ENCODE measurements at regions not wholly inside any gene's neighbourhood (a gene's known extent, or its start where the extent isn't known, plus 50 kb on each side); places are given as distances from the start of the nearest gene placed in this dataset.

DNA sequence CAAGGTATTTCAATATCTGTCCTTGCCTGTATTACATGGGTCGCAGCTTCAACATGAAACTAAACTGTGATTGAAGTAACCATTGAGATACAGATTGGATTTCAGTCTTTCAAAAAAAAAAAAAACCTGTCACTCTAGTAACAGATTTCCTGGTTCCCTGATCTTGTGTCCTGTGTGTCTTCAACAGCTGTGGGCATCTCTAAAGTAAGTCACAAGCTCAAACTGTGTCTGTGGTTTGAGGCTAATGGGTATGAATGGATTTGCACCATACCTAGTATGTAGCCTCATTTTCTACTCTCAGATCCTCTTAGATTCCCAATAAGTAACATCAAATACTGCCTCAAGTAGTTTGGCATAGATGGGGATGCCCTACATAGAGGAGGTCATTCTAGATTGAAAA is 300.1 kb downstream of the COG6 start:
- CTCF ChIA-PET: interaction anchor here (0.5 to 1.3 kb wide), 2 partner anchors 12 to 270 kb away, joined by 3 to 5 read pairs; no protein-coding TSS in a partner anchor
- TF ChIP-seq ZNF239 (tag by site-specific recombination; IDR thresholded peaks at IDR 0.05): no peak
- H3K4me1 ChIP-seq (ENCODE audit: control insufficient read depth, insufficient read depth, low read length): no peaks in the 10 kb centered on the region
- POLR2A ChIA-PET: no interaction called here
- H3K4me3 ChIP-seq (ENCODE audit: low read depth, low read length): no peak overlapping the region
- no peaks in the 10 kb centered on the region for H3K36me3 ChIP-seq (ENCODE audit: control insufficient read depth in 2 of 2, insufficient read depth in 1 of 2, low read length in 2 of 2)
- no peak overlapping the region for H3K27ac ChIP-seq (ENCODE audit: extremely low read depth, low read depth, low read length)
- no peaks in the 10 kb centered on the region for H3K9me3 ChIP-seq (ENCODE audit: control insufficient read depth, insufficient read depth, low read depth, low read length)

- no peaks in the 10 kb centered on the region for H3K9me3 ChIP-seq (ENCODE audit: control insufficient read depth, insufficient read depth, low read depth, low read length)
- ChIA-PET POLR2A (no interaction called here), CTCF (interaction anchor here (0.5 kb wide), 1 partner anchor 271 kb away, joined by 3 read pairs; no protein-coding TSS in a partner anchor)
- H3K4me1 ChIP-seq (ENCODE audit: control insufficient read depth, insufficient read depth, low read length): no peaks in the 10 kb centered on the region
- H3K4me3 ChIP-seq (ENCODE audit: low read depth, low read length): no peak overlapping the region
- no peak for TF ChIP-seq ZNF274 (IDR thresholded peaks at IDR 0.05; ENCODE audit: low read length)
- TF ChIP-seq ZNF274 (tag by site-specific recombination; IDR thresholded peaks at IDR 0.05; ENCODE audit: borderline replicate concordance): no peak
- TF ChIP-seq ZNF174 (tag by site-specific recombination; IDR thresholded peaks at IDR 0.05): no peak
- TF ChIP-seq ZNF791 (tag by site-specific recombination; IDR thresholded peaks at IDR 0.05): no peak
- TF ChIP-seq ZNF211 (tag by site-specific recombination; IDR thresholded peaks at IDR 0.05; ENCODE audit: low read depth): no peak
- TF ChIP-seq KLF16 (tag by site-specific recombination; IDR thresholded peaks at IDR 0.05): no peak
- no peak for TF ChIP-seq ZNF112 (tag by site-specific recombination; IDR thresholded peaks at IDR 0.05)
- TF ChIP-seq SP7 (tag by site-specific recombination; IDR thresholded peaks at IDR 0.05): no peak
- no peak for TF ChIP-seq BCL11A (tag by site-specific recombination; IDR thresholded peaks at IDR 0.05; ENCODE audit: low read depth)
- no peak for TF ChIP-seq ZNF433 (tag by site-specific recombination; IDR thresholded peaks at IDR 0.05; ENCODE audit: low read depth)
- TF ChIP-seq, protein P1, sequence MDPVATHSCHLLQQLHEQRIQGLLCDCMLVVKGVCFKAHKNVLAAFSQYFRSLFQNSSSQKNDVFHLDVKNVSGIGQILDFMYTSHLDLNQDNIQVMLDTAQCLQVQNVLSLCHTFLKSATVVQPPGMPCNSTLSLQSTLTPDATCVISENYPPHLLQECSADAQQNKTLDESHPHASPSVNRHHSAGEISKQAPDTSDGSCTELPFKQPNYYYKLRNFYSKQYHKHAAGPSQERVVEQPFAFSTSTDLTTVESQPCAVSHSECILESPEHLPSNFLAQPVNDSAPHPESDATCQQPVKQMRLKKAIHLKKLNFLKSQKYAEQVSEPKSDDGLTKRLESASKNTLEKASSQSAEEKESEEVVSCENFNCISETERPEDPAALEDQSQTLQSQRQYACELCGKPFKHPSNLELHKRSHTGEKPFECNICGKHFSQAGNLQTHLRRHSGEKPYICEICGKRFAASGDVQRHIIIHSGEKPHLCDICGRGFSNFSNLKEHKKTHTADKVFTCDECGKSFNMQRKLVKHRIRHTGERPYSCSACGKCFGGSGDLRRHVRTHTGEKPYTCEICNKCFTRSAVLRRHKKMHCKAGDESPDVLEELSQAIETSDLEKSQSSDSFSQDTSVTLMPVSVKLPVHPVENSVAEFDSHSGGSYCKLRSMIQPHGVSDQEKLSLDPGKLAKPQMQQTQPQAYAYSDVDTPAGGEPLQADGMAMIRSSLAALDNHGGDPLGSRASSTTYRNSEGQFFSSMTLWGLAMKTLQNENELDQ (tag by site-specific recombination; IDR thresholded peaks at IDR 0.05; ENCODE audit: low read depth): no peak
- no peak for TF ChIP-seq YY2 (tag by site-specific recombination; IDR thresholded peaks at IDR 0.05)
- no peak for TF ChIP-seq GLI4 (tag by site-specific recombination; IDR thresholded peaks at IDR 0.05)
- no peak for TF ChIP-seq OSR2 (tag by site-specific recombination; IDR thresholded peaks at IDR 0.05)
- TF ChIP-seq SCRT1 (tag by site-specific recombination; IDR thresholded peaks at IDR 0.05; ENCODE audit: borderline replicate concordance): no peak
- no peaks in the 10 kb centered on the region for H3K36me3 ChIP-seq (ENCODE audit: control insufficient read depth in 2 of 2, insufficient read depth in 1 of 2, low read length in 2 of 2)
- H3K27ac ChIP-seq (ENCODE audit: extremely low read depth, low read depth, low read length): no peak overlapping the region
Observed at GRCh38 chr13:39956036-39956435, 300.6 kb downstream of the COG6 start.

DNA sequence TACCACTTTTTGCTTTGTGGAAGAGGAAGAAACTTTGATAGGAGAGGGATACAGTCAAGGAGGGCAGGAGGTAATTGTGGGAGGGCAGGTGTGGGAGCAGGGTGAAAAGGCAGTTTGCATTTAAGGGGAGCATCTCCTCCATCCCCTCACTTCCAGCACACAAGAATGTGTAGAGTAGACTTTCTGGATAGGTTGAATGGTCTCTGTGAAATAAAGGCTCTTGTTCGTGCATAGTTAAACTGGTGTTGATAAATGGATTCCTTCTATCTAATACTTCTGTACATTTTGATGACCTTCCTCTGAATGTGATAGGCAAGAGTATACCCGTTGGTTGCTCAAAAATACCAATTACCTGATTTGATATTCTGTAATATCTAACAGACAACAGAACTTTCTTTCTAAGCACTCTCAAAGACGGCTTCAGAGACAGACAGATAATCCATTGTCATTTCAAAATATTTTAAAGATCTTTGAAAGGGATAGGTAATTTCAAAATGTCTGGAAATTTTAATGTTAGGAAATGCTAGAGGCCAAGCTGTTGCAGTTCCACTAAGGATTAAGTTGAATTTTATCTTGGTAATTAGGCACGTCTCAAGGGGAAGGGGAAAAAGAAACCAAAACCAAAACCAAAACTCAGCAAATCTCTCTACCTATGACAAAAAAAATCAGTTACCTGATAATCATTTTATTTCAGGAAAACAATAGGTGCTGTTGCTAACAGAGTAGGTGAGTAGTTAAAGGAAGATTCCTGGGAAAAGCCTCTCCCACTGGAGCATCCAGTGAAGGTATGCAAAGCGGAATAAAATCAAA is 302.6 kb downstream of the COG6 start:
- ChIA-PET CTCF (interaction anchor here (0.6 kb wide), 1 partner anchor 956 kb away, joined by 5 read pairs; no protein-coding TSS in a partner anchor), POLR2A (no interaction called here)
- Histone ChIP-seq H3K9me3 (ENCODE audit: control insufficient read depth, insufficient read depth, low read depth, low read length) (no peaks in the 10 kb centered on the region), H3K4me1 (ENCODE audit: control insufficient read depth, insufficient read depth, low read length) (no peaks in the 10 kb centered on the region), H3K27ac (ENCODE audit: extremely low read depth, low read depth, low read length) (no peak overlapping the region), H3K4me3 (ENCODE audit: low read depth, low read length) (no peak overlapping the region), H3K36me3 (ENCODE audit: control insufficient read depth in 2 of 2, insufficient read depth in 1 of 2, low read length in 2 of 2) (no peaks in the 10 kb centered on the region)
- TF ChIP-seq, protein P2, sequence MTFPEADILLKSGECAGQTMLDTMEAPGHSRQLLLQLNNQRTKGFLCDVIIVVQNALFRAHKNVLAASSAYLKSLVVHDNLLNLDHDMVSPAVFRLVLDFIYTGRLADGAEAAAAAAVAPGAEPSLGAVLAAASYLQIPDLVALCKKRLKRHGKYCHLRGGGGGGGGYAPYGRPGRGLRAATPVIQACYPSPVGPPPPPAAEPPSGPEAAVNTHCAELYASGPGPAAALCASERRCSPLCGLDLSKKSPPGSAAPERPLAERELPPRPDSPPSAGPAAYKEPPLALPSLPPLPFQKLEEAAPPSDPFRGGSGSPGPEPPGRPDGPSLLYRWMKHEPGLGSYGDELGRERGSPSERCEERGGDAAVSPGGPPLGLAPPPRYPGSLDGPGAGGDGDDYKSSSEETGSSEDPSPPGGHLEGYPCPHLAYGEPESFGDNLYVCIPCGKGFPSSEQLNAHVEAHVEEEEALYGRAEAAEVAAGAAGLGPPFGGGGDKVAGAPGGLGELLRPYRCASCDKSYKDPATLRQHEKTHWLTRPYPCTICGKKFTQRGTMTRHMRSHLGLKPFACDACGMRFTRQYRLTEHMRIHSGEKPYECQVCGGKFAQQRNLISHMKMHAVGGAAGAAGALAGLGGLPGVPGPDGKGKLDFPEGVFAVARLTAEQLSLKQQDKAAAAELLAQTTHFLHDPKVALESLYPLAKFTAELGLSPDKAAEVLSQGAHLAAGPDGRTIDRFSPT (tag by site-specific recombination; IDR thresholded peaks at IDR 0.05): no peak
- TF ChIP-seq, protein P3, sequence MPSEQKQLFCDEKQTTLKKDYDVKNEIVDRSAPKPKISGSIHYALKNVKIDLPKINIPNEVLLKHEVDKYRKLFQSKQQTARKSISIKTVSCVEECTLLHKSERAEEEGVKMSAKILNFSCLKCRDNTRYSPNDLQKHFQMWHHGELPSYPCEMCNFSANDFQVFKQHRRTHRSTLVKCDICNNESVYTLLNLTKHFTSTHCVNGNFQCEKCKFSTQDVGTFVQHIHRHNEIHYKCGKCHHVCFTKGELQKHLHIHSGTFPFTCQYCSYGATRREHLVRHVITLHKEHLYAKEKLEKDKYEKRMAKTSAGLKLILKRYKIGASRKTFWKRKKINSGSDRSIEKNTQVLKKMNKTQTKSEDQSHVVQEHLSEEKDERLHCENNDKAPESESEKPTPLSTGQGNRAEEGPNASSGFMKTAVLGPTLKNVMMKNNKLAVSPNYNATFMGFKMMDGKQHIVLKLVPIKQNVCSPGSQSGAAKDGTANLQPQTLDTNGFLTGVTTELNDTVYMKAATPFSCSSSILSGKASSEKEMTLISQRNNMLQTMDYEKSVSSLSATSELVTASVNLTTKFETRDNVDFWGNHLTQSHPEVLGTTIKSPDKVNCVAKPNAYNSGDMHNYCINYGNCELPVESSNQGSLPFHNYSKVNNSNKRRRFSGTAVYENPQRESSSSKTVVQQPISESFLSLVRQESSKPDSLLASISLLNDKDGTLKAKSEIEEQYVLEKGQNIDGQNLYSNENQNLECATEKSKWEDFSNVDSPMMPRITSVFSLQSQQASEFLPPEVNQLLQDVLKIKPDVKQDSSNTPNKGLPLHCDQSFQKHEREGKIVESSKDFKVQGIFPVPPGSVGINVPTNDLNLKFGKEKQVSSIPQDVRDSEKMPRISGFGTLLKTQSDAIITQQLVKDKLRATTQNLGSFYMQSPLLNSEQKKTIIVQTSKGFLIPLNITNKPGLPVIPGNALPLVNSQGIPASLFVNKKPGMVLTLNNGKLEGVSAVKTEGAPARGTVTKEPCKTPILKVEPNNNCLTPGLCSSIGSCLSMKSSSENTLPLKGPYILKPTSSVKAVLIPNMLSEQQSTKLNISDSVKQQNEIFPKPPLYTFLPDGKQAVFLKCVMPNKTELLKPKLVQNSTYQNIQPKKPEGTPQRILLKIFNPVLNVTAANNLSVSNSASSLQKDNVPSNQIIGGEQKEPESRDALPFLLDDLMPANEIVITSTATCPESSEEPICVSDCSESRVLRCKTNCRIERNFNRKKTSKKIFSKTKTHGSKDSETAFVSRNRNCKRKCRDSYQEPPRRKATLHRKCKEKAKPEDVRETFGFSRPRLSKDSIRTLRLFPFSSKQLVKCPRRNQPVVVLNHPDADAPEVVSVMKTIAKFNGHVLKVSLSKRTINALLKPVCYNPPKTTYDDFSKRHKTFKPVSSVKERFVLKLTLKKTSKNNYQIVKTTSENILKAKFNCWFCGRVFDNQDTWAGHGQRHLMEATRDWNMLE (tag by site-specific recombination; conservative IDR thresholded peaks at IDR 0.05; ENCODE audit: low read depth): no peak
- TF ChIP-seq BCL11A (tag by site-specific recombination; IDR thresholded peaks at IDR 0.05; ENCODE audit: low read depth) (no peak), ZNF112 (tag by site-specific recombination; IDR thresholded peaks at IDR 0.05) (no peak)
- TF ChIP-seq, protein P4, sequence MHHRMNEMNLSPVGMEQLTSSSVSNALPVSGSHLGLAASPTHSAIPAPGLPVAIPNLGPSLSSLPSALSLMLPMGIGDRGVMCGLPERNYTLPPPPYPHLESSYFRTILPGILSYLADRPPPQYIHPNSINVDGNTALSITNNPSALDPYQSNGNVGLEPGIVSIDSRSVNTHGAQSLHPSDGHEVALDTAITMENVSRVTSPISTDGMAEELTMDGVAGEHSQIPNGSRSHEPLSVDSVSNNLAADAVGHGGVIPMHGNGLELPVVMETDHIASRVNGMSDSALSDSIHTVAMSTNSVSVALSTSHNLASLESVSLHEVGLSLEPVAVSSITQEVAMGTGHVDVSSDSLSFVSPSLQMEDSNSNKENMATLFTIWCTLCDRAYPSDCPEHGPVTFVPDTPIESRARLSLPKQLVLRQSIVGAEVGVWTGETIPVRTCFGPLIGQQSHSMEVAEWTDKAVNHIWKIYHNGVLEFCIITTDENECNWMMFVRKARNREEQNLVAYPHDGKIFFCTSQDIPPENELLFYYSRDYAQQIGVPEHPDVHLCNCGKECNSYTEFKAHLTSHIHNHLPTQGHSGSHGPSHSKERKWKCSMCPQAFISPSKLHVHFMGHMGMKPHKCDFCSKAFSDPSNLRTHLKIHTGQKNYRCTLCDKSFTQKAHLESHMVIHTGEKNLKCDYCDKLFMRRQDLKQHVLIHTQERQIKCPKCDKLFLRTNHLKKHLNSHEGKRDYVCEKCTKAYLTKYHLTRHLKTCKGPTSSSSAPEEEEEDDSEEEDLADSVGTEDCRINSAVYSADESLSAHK (tag by site-specific recombination; IDR thresholded peaks at IDR 0.05): no peak
